C1 segment of cervical spinal cord (tissue), 14 donors: ENCODE measurements at regions not wholly inside any gene's neighbourhood (a gene's known extent, or its start where the extent isn't known, plus 50 kb on each side); places are given as distances from the start of the nearest gene placed in this dataset.
"Not testable (repeated sequence)": the region's sequence is repeated elsewhere in the genome, so short reads cannot be mapped to it uniquely, and the experiment has no call there.

ENCODE experiments used
- DNase-seq, 14 donors: peaks; one replicate each; lab custom pipeline; 2025; lab: John Stamatoyannopoulos, UW

DNA sequence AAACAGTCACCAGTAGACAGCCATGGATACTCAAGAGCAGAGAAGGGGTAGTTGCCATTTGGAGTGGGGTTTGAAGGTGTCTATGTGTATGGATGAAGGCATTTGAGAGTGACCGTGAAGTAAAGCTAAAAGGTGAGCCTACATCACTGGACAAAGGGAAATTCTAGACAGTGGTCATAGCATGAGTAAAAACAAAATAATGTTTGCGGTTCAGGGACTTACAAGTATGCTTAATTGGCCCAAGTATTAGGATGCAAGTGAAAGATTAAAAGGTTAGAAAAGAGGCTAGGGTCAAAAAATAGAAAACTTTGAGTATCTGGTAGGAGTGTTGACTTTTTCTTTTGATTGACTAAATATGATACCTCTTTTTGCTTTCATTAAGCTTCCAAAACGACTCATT, 238.1 kb upstream of the SLC8A1 start:
- no peak for DNase-seq

DNA sequence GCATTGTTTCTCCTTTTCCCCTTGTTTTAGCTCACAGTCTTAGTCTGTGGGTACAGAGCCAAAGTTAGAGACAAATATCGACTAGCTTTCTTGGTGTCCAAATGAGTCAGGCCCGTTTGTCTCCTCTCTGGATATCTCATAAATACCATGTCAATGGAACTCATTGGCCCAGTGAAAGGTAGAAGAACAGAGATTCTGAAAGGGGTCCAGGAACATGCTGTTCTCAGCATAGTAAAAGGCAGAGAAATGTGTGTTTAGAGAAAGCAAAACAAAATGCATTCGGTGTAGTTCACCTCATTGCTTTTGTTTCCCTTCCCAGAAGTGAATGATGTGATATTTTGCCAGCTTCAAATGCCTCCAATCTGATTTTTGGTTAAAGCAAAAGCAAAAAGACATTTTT, 238.6 kb upstream of the SLC8A1 start:
- DNase-seq = peak in 2 of 14 donors; percentile 0 to 24

DNA sequence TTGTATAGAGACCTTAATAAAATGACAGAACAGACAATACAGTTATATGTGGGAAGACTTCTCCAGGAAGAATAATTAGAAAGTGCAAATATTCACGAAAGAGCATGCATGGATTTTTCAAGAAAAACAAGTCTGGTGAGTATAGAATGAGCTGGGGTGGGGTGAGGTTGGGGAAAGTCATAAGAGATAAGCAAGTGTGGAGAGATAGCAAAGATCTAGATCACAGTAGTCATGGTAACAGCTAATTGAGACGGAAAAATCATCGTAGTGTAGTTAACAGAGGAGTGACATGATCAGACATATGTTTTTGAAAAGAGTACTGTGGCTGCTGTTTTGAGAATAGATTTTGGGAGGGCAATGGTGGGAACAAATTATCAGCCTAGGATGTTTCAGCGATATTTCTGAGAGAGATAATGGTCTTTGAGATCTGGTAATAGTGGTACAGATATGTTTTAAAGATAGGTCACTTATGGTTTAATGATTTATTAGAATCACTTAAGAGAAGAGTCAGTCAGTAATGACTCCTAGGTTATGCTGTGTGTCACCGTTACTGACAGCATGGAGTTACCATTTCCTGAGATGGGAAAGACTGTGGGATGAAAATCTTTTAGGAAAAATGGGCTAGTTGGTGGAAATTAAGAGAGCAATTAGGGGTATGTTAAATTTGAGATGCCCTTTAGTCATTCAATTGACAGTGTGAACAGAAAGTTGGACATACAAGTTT, 248.5 kb upstream of the SLC8A1 start:
- DNase-seq = no peak

DNA sequence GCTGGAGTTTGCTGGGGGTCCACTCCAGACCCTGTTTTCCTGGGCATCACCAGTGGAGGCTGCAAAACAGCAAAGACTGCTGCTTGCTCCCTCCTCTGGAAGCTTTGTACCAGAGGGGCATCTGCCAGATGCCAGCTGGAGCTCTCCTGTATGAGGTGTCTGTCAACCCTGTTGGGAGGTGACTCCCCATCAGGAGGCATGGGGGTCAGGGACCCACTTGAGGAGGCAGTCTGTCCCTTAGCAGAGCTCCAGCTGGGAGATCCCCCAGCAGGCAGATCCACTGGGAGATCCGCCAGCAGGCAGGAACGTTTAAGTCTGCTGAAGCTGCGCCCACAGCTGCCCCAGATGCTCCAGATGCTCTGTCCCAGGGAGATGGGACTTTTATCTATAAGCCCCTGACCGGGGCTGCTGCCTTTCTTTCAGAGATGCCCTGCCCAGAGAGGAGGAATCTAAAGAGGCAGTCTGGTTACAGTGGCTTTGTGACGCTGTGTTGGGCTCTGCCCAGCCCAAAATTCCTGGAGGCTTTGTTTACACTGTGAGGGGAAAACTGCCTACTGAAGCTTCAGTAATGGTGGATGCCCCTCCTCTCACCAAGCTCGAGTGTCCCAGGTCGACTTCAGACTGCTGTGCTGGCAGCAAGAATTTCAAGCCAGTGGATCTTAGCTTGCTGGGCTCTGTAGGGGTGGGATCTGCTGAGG, 260.5 kb upstream of the SLC8A1 start:
- not testable (repeated sequence) for DNase-seq

DNA sequence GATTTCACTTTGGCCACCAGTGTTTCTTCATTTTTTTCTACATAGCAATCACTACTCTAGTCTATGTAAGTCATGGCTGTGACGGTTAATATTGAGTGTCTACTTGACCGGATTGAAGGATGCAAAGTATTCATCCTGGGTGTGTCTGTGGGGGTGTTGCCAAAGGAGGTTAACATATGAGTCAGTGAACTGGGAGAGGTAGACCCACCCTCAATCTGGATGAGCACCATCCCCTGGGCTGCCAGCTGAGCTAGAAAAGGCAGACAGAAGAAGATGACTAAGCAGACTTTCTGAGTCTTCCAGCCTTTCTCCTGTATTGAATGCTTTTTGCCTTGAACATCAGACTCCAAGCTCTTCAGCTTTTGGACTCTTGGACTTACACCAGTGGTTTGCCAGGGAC, 265.0 kb upstream of the SLC8A1 start:
- no peak for DNase-seq

DNA sequence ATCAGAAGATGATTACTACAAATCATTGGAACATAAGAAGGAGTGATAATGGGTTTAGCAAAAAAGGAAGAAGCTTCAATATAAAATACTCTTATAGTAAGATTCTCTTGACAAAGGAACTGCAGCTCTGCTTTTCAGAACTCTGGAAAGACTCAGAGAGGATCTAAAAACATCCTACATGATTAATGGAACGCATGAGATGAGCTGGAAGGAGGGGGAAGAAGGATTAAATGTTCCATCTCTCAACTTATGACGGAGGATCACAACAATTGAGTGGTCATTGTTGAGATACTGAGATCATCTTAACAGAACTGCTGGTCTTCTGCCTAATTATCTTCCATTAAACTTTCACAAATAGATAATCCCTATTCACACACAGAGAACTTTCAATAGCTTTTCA, 267.5 kb upstream of the SLC8A1 start:
- no peak for DNase-seq

DNA sequence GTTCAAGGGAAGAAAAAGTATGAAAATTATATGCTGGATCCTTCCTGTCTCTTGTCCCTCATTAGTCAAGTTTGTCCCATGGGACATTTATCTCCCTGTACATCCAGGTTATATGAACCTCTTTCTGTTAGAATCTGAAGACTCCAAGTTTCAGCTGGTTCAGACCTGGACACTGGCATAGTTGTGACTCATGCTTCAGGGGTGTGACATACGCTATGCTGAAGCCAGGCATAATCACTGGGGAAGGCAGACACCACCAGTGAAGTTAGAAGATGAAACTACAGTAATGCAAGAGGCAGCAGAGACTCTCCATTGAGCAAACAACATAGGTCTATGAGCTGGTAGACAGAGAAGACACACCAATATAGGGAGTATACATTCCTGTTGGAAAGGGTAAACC, 269.7 kb upstream of the SLC8A1 start:
- no peak for DNase-seq

DNA sequence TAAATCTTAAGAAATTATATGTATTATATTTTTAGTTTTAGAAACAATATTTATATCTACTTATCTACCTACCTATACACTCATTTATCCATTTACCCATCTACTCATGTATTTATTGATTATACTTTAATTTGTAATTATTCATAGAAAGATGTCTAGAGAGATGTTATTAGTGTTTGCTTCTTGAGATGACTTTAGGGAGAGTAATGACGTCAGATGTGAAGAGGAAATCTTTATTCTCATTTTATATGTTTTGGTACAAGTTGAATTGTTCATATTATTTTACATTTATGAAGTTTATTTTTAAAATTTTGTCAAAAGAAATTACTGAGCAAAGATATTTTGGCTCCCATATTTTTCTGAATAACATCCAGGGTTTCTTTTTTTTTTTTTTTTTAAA, 271.3 kb upstream of the SLC8A1 start:
- DNase-seq = no peak

DNA sequence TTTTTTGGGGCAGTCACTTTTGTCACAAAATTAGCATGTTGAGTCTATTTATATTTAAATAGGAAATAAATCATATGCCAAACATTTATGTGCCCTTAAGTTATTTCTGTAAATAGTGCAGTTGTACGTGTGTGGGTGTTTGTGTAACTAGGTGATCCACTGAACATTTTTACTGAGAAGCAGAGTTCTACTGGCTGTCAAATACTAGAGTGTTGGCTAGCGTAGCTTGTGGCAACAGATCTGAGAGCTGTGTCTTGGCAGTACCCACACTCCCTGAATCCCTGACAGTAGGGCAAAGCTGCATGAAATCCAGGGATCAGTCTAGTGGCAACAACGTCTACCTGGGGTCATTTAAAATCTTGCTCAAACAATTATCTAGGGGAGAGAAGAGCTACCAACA, 273.1 kb upstream of the SLC8A1 start:
- DNase-seq = no peak

DNA sequence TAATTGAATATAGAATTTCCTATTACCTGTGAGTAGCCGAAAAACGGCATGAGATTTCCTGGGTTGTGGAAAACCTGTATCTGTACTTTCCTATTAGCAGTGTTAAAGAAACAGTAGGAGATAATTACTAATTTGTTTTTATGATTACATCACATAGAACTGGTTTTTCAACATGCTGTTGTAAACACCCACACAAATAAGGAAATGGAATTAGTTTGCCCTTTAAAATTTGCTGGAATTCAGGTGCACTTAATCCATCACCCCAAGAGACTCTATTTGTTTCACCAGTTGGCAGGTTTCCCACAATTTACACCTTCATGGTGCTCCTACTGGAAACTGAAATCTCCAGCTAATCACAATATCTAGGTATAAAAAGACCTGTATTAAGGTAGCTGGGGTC, 274.1 kb upstream of the SLC8A1 start:
- no peak for DNase-seq

DNA sequence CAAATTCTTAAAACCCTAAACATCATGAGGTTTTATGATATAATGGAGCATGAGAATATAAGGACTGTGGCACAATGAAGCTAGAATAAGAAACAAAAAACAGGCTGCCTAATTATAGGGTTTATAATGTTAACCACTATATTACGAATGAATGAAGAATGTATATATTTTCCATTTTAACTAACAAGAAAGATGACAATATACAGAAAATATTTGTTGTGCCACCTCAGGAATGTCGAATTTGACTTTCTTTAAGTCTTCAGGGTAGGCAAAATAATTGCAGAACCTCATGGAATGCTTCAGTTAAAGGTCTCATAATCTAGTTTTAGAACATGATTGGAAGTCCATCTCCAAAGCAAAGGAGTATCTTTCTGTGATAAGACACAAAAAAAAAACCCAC, 282.9 kb upstream of the SLC8A1 start:
- no peak for DNase-seq

DNA sequence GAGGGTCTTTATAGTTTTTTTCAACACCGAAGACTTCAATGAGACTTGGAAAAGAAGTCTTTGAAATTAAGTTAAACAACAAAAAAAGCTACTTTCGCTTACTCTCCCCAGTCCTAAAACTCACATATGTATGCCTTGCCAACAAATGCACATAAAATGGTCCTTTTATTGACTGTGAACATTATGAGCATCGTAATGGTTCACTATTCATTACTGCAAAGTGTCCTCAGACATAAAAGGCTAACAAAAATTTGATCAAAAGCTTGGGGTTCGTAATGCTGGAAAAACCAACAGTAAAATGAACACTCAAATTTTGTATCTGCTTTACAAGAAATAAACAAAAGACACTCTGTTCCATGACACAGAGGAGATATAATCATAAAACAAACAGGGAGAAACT, 285.3 kb upstream of the SLC8A1 start:
- DNase-seq = no peak

DNA sequence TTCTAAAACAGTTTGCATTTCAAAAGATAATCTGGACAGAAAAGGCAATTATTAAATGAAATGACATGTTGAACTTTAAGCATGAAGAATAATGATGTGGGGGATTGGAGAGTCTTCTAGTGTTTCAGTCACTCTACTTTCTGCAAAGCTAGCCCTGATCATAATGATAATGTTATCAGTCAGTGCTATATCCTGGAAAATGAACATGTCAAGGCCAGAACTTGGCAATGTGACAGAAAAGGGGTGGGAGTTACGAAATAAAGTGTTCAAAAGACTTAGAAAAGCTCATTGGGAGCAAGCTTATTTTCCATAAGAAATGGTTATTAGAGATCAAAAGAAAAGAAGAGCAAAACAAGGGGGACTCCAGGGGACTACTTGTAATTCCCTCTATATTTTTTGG, 288.5 kb upstream of the SLC8A1 start:
- no peak for DNase-seq

DNA sequence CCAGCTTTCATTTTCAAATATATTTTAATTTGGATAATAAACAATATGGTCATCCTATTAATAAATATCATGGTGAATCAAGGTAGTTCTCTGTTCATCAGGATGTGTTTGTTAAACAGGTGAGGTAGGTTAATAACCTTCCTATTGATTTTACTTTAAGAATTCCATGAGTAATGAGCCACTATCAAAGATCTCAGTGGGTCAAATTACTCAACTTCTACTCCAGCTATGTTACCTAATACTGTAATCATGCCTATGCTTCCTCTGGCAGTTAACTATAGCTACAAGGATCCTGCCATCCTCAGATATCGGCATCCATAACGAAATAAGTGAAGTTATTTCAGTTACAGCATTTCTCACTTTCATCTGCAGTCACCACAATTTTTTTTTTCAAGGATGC, 289.6 kb upstream of the SLC8A1 start:
- DNase-seq = no peak

DNA sequence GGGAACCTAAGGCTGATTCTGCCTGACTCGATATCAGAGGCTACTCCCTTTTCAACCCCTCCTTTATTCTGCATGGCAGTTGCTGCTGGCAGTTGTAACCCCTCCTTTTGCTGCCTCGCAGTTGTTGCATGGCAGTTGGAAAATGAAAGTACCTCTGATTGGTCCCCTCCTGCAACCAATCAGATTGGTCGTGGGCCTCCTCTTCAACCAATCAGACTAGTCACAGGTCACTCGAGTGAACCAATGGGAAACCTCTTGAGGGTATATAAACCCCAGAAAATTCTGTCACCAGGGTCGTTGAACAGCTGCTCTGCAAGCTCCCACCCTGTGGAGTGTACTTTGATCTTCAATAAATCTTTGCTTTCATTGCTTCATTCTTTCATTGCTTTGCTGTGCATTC, 294.3 kb upstream of the SLC8A1 start:
- DNase-seq = no peak

DNA sequence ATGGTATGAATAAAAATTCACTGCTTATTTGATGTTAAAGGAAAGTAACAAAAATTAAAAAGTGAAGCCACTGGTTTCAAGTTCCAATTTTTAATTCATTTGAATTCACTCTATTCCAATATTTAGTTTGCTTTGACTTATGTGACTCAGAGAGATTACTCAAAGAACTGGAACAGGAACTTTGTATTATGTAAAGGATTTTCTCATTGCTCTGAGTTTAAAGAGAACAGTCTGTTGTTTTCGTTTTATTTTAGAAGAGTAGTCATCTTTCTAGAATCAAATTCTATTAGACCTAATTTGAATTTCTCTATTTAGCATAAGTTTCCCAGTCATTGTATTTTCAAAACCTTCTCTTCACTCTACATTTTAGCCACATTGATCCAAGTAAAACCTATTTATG, 300.1 kb upstream of the SLC8A1 start:
- DNase-seq = no peak

DNA sequence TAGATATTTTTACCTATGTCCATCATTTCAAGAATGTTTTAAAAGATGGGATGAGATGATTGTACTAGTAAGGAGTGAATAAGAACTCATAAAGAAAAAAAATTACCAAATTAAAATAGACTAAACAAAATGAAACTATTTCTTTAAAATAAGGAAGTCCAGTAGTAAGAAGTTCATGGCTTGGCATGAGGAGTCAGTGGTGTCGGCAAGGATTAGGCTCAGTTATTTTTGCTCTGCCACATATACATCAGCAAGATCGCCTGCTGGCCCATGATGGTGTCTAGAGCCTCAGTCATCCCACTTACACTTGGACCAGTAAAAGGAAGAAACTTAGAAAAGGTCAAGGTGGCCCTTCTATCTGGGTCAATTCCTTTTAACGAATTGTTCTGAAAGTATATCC, 300.9 kb upstream of the SLC8A1 start:
- no peak for DNase-seq

DNA sequence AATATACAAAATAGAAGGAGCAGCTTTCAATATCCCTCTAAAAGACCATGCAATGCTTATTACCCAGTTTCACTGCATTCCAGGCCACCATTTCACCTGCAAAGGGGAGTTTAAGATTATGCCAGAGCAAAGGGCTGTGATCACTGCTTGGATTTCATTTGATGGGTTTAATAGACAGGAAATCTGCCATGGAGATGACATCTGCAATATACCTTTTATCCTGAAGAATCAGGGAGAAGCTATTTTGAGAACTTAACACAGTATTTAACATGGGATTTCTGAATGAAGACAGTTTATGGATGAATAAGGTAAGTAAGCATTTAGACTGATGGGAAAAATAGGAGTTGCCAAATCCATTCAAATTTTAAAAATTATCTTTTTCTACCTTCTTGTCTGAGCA, 303.0 kb upstream of the SLC8A1 start:
- no peak for DNase-seq

DNA sequence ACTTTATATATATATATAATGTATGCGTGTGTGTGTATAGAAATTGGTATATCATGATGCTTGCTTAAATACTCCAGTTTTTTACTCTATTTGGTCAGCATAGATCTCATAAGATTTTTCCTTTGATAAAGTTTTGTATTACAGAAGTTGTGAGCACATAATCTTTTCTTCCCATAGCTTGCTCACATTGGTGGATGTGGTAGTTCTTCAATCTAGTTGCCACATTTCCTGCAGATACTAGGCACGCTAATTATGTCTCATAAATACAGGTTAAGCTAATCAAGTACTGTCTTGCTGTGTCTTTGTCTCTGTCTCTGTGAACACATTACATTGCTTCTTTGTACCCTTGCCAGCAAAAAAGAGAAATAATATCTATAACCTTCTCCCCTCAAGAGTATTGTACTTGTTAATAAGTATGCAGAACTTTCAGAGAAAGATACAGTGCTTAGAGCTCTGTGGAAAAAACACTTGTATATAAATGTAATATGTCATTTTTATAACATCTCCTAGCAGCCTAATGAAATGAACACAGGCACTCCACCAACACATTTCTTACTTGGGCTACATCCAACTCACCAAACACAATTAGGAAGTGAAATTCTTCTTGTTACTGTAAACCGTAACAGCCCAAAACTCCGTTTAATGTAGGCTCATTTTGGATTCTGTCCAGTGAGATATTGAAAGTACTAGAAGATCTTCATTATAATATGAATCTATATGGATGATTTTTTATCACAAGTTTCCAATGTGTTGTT, 306.7 kb upstream of the SLC8A1 start:
- DNase-seq = no peak

DNA sequence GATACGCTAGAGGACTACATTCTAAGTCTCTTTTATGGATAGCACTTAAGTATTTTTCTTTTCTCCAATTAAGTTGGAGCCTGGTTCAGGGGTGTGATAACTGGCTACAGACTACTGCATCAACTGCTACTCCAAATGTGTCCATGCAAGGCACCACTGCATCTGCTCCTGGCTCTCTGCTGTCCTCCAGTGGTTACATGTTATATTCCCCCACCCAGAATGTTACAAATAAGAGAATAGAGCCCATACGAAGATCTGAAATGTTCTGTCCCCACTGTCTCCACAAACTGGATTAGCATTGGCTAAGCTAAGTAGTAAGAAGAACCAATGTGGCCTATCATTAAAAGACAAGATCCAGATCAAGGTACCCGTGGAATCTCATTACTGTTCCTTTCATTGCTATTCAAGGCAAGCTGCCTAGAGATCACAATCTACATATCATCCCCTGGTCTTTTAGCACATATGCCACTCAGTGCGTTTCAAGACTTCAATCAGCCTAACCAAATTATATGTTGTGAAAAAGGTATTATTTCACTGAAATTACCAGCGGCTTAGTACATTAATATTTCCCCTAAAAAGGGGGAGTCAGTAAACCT, 308.3 kb upstream of the SLC8A1 start:
- DNase-seq = no peak

DNA sequence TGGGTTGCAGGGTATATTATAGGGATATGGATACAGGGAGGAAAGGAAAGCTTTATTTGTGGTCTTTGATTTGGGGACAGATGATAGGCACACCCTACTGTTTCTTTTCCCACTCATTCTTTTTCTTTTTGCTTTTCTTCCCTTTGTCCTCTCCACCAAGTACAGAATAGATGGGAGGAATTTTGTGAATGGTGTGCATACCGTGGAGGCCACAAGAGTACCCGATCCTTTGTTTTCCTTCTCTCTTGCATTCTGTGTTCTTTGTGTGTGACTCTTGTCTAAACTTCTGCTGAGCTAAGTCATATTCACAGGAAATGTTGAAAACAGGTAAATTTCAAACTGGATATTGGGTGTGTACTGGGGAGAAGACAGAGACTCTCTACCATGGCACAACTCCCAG, 321.4 kb upstream of the SLC8A1 start:
- DNase-seq = no peak

DNA sequence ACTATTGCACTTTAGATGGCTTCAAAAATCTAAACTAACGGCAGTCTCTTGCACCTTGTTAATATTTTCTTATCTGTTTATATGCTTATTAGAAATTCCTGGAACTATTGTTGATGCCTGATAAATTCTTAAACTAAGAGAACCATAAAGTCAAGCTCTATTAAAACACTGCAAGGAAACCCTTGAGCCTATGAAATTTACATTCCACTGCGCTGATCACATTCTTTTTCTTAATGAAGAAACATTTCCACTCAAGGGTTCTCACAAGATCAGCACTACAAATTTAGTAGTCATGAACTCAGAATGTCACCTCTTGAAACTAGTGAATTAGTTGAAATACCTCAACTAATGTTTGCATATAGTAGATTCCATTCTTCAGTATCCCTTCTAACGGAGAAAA, 331.8 kb upstream of the SLC8A1 start:
- DNase-seq = no peak

DNA sequence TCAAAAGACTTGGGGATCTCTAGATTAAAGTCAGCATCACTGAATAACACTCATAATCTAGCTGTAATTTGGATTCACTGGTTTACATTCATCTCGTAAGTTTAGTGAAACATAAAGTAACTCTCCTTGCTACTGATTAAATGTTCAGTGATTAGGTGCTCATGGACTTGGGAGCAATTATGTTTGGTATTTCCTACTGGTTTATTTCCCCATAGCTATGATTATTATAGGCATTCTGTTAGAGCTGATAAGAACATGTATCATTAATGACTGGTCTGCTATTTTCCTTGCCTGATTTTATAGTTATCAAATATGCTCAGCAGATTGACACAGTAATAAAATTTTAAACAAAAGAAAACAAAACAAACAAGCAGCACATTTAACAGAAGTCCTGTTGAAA, 334.7 kb upstream of the SLC8A1 start:
- no peak for DNase-seq
